GM12878 (cell line): ENCODE measurements at regions not wholly inside any gene's neighbourhood (a gene's known extent, or its start where the extent isn't known, plus 50 kb on each side); places are given as distances from the start of the nearest gene placed in this dataset.

Experiments used
- ATAC-seq: fragments of 200-7000 bp; cut with Tn5 transposase; 3 replicates; pipeline ENCODE4 v1.9.1; 2020; ENCODE audit warnings: mild to moderate bottlenecking, moderate library complexity
- BruUV-seq: library from RNA; stranded (reverse); fragments of 400-500 nt; replicated peaks from 2 replicates; lab custom pipeline; 2021; lab: Mats Ljungman, UMichigan
- CTCF ChIA-PET: fragments of 300-600 bp; sonication (Branson Sonifier 250); formaldehyde crosslinking; extraction: SDS; loops from one replicate; lab custom pipeline; 2021; ENCODE audit warnings: inconsistent platforms; lab: Yijun Ruan, JAX
- POLR2A ChIA-PET: fragments of 350-600 bp; formaldehyde crosslinking; extraction: SDS; loops from one replicate; lab custom pipeline; 2021; ENCODE audit warnings: inconsistent platforms; lab: Charles Lee
- RAD21 ChIA-PET: fragments of 300-600 bp; sonication (Branson Sonifier 250); formaldehyde crosslinking; loops from one replicate; lab custom pipeline; 2023; ENCODE audit warnings: antibody characterized with exemption; ENCODE audit not compliant: unreplicated experiment; lab: Charles Lee
- SMC1A ChIA-PET: fragments of 300-600 bp; sonication (Branson Sonifier 250); formaldehyde crosslinking; loops from one replicate; lab custom pipeline; 2023; ENCODE audit not compliant: unreplicated experiment, uncharacterized antibody; lab: Charles Lee
- DNase-seq: peaks from one replicate; pipeline ENCODE4 v3.0.0-alpha.2; 2011; ENCODE audit warnings: low read depth, low spot score
- FAIRE-seq: peaks from 3 replicates; lab custom pipeline; 2011; peaks lifted over from hg19 to GRCh38; lab: Jason Lieb, UNC
- H2AFZ ChIP-seq: 2 replicates; pipeline ENCODE4 v1.6.0; 2011; ENCODE audit warnings: low read depth, low read length, control low read depth; ENCODE audit not compliant: control insufficient read depth
- H3K27ac ChIP-seq: 2 replicates; pipeline ENCODE4 v1.5.1; 2011; ENCODE audit warnings: control low read depth; ENCODE audit not compliant: control insufficient read depth, insufficient read depth
- H3K27me3 ChIP-seq, 2 experiments: replicated peaks in 1 of 2; 2 replicates each; pipeline versions ENCODE4 v1.6.0 to v1.6.1; 2011; ENCODE audit warnings: low read length in 1 of 2; ENCODE audit not compliant: control insufficient read depth in 2 of 2, insufficient read depth in 2 of 2
- H3K36me3 ChIP-seq, 2 experiments: 2 replicates each; pipeline ENCODE4 v1.5.1; 2011; ENCODE audit warnings: low read length in 1 of 2; ENCODE audit not compliant: control insufficient read depth in 2 of 2, insufficient read depth in 2 of 2
- H3K4me1 ChIP-seq: 2 replicates; pipeline ENCODE4 v1.6.1; 2011; ENCODE audit warnings: mild to moderate bottlenecking, low read length, moderate library complexity, mixed read lengths; ENCODE audit not compliant: control insufficient read depth, insufficient read depth
- H3K4me2 ChIP-seq: 2 replicates; pipeline ENCODE4 v1.6.0; 2011; ENCODE audit warnings: control low read depth; ENCODE audit not compliant: control insufficient read depth, insufficient read depth
- H3K4me3 ChIP-seq: fragments of 200-600 bp; sonication (generic); 2 replicates; pipeline ENCODE4 v1.5.1; 2016
- H3K79me2 ChIP-seq: 2 replicates; pipeline ENCODE4 v1.6.0; 2011; ENCODE audit warnings: low read length; ENCODE audit not compliant: control insufficient read depth, insufficient read depth
- H3K9ac ChIP-seq: 2 replicates; pipeline ENCODE4 v1.8.0; 2011; ENCODE audit warnings: low read length, control low read depth, mixed read lengths; ENCODE audit not compliant: control insufficient read depth, insufficient read depth
- H3K9me3 ChIP-seq: replicated peaks from 3 replicates; pipeline ENCODE4 v1.5.1; 2011; ENCODE audit warnings: mild to moderate bottlenecking, low read length; ENCODE audit not compliant: control insufficient read depth, insufficient read depth
- H4K20me1 ChIP-seq: 2 replicates; pipeline ENCODE4 v1.6.0; 2011; ENCODE audit not compliant: control insufficient read depth, insufficient read depth
- CHD4 ChIP-seq: fragments of 200-600 bp; sonication (generic); IDR thresholded peaks from 2 replicates; pipeline ENCODE4 v1.6.1; 2016; ENCODE audit warnings: mild to moderate bottlenecking
- POU2F2 ChIP-seq: IDR thresholded peaks from 3 replicates; pipeline ENCODE4 v1.6.1; 2011; ENCODE audit warnings: low read depth, mild to moderate bottlenecking, low read length, borderline replicate concordance
- RAD51 ChIP-seq: fragments of 450-650 bp; IDR thresholded peaks from 2 replicates; pipeline ENCODE4 v1.6.1; 2016; ENCODE audit warnings: moderate library complexity, mild to moderate bottlenecking, inconsistent platforms
- SMARCA5 ChIP-seq: fragments of 450-650 bp; IDR thresholded peaks from 2 replicates; pipeline ENCODE4 v1.6.1; 2017; ENCODE audit warnings: mild to moderate bottlenecking
- WGBS: methylation state at CpG from one replicate; pipeline ENCODE4 v1.1.6; 2016; ENCODE audit warnings: low lambda C conversion rate; ENCODE audit not compliant: insufficient replicate concordance, insufficient coverage; ENCODE audit errors: missing lambda C conversion rate; 5-methylcytosine and 5-hydroxymethylcytosine counted together
- in situ Hi-C: fragments of 300-500 bp; cut with MboI; formaldehyde crosslinking; loops from 9 replicates; pipeline ENCODE4 v1.14.3; 2018; ENCODE audit warnings: mixed read lengths
- intact Hi-C: fragments of 100-400 bp; cut with micrococcal nuclease; formaldehyde crosslinking; loops from one replicate; pipeline ENCODE4 v1.14.2; 2022; ENCODE audit not compliant: unreplicated experiment
- TF ChIP-seq, protein P1 (sequence below): IDR thresholded peaks from 2 replicates; pipeline ENCODE4 v1.6.1; 2012; ENCODE audit warnings: low read depth, low read length, improper control_type of control experiment

DNA sequence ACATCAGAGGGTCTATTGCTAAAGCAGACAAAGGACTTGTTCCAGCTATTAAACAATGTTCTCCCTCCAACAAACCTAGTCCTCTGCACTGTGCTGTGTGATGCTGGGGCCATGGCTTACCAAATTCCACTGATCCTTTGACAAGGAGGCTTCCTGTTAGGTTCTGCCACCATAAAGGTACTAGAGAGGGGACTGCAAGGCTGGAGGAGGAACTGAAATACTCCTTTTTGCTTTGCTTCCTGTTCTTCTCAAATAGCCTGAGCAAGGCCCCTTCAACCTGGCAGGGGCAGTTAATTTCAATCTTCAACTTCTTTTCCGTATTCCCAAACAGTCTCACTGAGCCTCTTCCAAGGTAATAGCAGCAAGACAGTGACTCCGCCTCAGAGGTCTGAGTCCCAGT lies 286.4 kb upstream of the IRAK1BP1 start:
- DNase-seq (no peak), ATAC-seq (peak; percentile 42; the same call in 2 of the 3 replicates), FAIRE-seq (no peak)
- Histone ChIP-seq H3K27ac (no peak overlapping the region), H4K20me1 (no peaks in the 10 kb centered on the region), H2AFZ (no peak overlapping the region), H3K27me3 (no peaks in the 10 kb centered on the region; a peak in 1 of 4 replicates), H3K4me1 (no peaks in the 10 kb centered on the region), H3K36me3 (no peaks in the 10 kb centered on the region), H3K9ac (no peak overlapping the region), H3K9me3 (no peaks in the 10 kb centered on the region), H3K4me2 (no peak overlapping the region), H3K4me3 (no peak overlapping the region), H3K79me2 (no peaks in the 10 kb centered on the region)
- ChIA-PET SMC1A (interaction anchor here (0.6 kb wide), 1 partner anchor 97 kb away, joined by 4 read pairs; no protein-coding TSS in a partner anchor), CTCF (interaction anchor here (1.3 kb wide), 1 partner anchor 10 kb away, joined by 3 read pairs; no protein-coding TSS in a partner anchor), POLR2A (no interaction called here), RAD21 (no interaction called here)
- BruUV-seq: no TSS peak
- TF ChIP-seq, protein P1, sequence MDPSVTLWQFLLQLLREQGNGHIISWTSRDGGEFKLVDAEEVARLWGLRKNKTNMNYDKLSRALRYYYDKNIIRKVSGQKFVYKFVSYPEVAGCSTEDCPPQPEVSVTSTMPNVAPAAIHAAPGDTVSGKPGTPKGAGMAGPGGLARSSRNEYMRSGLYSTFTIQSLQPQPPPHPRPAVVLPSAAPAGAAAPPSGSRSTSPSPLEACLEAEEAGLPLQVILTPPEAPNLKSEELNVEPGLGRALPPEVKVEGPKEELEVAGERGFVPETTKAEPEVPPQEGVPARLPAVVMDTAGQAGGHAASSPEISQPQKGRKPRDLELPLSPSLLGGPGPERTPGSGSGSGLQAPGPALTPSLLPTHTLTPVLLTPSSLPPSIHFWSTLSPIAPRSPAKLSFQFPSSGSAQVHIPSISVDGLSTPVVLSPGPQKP: no peak
- TF ChIP-seq CHD4: no peak
- in situ Hi-C loops (no loop called here), intact Hi-C loops (no loop called here)
- WGBS: 18% methylated on average over 2 of the region's 2 CpGs

DNA sequence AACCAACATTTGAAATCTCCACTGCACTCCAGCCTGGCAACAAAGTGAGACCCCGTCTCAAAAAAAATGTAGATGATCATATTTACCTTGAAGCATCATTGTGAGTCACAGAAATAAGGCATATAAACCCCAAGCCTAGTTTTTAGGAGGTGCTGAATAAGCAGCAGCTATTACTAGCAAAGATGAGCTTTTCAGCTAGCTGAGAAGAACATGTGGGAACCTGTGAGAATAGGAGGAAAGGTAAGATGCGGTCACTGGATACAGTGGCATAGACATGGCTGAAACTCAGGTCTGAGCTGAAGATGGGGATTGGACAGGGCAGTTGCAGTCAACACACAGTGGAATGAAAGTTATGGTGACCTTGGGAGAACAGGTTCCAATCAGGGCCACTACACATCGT lies 284.3 kb upstream of the IRAK1BP1 start:
- ChIA-PET SMC1A (no interaction called here), POLR2A (no interaction called here), RAD21 (no interaction called here), CTCF (no interaction called here)
- no peaks in the 10 kb centered on the region; a peak in 1 of 4 replicates for H3K27me3 ChIP-seq
- no peak for TF ChIP-seq SMARCA5
- TF ChIP-seq RAD51: no peak
- TF ChIP-seq POU2F2: no peak
- no peak for ATAC-seq
- H3K9ac ChIP-seq: no peak overlapping the region
- no peak overlapping the region for H2AFZ ChIP-seq
- intact Hi-C loops (no loop called here), in situ Hi-C loops (no loop called here)
- H3K4me3 ChIP-seq: no peak overlapping the region
- no peaks in the 10 kb centered on the region for H3K9me3 ChIP-seq
- no peaks in the 10 kb centered on the region for H4K20me1 ChIP-seq
- H3K4me1 ChIP-seq: no peaks in the 10 kb centered on the region
- no peak overlapping the region for H3K4me2 ChIP-seq
- no TSS peak for BruUV-seq
- WGBS: 25% methylated on average over 3 of the region's 3 CpGs
- H3K36me3 ChIP-seq: no peaks in the 10 kb centered on the region
- no peak overlapping the region for H3K27ac ChIP-seq
- FAIRE-seq: no peak
- no peaks in the 10 kb centered on the region for H3K79me2 ChIP-seq
- DNase-seq: no peak
